HCT116 (cell line): ENCODE measurements at regions not wholly inside any gene's neighbourhood (a gene's known extent, or its start where the extent isn't known, plus 50 kb on each side); places are given as distances from the start of the nearest gene placed in this dataset.

Experiments
- ATAC-seq: fragments of 200-7000 bp; cut with Tn5 transposase; 2 replicates; pipeline ENCODE4 v1.9.1; 2020; ENCODE audit warnings: mild to moderate bottlenecking, moderate library complexity
- BruUV-seq: library from RNA; stranded (reverse); fragments of 400-500 nt; replicated peaks from 2 replicates; lab custom pipeline; 2021; lab: Mats Ljungman, UMichigan
- CTCF ChIA-PET: fragments of 300-600 bp; sonication (Branson Sonifier 250); formaldehyde crosslinking; loops from one replicate; lab custom pipeline; 2021; ENCODE audit warnings: antibody characterized with exemption; lab: Charles Lee
- POLR2A ChIA-PET: fragments of 300-600, 350-600 bp; sonication (Branson Sonifier 250); formaldehyde crosslinking; loops from one replicate; lab custom pipeline; 2021; ENCODE audit warnings: antibody characterized with exemption; lab: Charles Lee
- RAD21 ChIA-PET, 2 experiments: fragments of 300-600 bp; sonication (Branson Sonifier 250); formaldehyde crosslinking; loops; one replicate each; lab custom pipeline; 2023; ENCODE audit warnings: low total read pairs in 2 of 2; ENCODE audit not compliant: uncharacterized antibody in 2 of 2, unreplicated experiment in 2 of 2, low non-redundant PET in 1 of 2; lab: Charles Lee
- DNase-seq: peaks from one replicate; pipeline ENCODE4 v3.0.0-alpha.2; 2010; ENCODE audit warnings: low read depth, low spot score
- H2AFZ ChIP-seq: fragments of 200-600 bp; shearing (Covaris generic), sonication (generic); 2 replicates; pipeline ENCODE4 v1.6.1; 2017; ENCODE audit warnings: low read depth, mixed run types, mixed read lengths, antibody characterized with exemption, low read length; ENCODE audit not compliant: poor library complexity, severe bottlenecking
- H3K27ac ChIP-seq: 2 replicates; pipeline ENCODE4 v1.5.1; 2012; ENCODE audit warnings: low read depth, low read length
- H3K27me3 ChIP-seq: fragments of 200-600 bp; sonication (generic); 2 replicates; pipeline ENCODE4 v1.6.1; 2016; ENCODE audit warnings: mixed run types, low read length, mixed read lengths; ENCODE audit not compliant: insufficient read depth
- H3K36me3 ChIP-seq, 2 experiments: fragments of 200-500 bp in 1 of 2; fragments of 200-600 bp in 1 of 2; sonication (Bioruptor generic) in 1 of 2; sonication (generic) in 1 of 2; 2 replicates each; pipeline versions ENCODE4 v1.5.1 to v1.6.1; 2014 to 2016; ENCODE audit warnings: low read length in 2 of 2, inconsistent platforms in 1 of 2, mixed read lengths in 1 of 2, mixed run types in 1 of 2; ENCODE audit not compliant: insufficient read depth in 2 of 2, control insufficient read depth in 1 of 2
- H3K4me1 ChIP-seq, 2 experiments: fragments of 200-600 bp in 1 of 2; sonication (generic) in 1 of 2; 2 replicates each; pipeline versions ENCODE4 v1.5.1 to v1.6.1; 2012 to 2017; ENCODE audit warnings: low read length in 2 of 2, inconsistent platforms in 1 of 2, mild to moderate bottlenecking in 1 of 2, mixed read lengths in 1 of 2, mixed run types in 1 of 2, moderate library complexity in 1 of 2; ENCODE audit not compliant: insufficient read depth in 2 of 2, control insufficient read depth in 1 of 2
- H3K4me2 ChIP-seq: fragments of 200-600 bp; sonication (generic); 2 replicates; pipeline ENCODE4 v1.6.1; 2017; ENCODE audit warnings: mixed run types, low read length, mixed read lengths
- H3K4me3 ChIP-seq, 2 experiments: fragments of 200-600 bp in 1 of 2; sonication (generic) in 1 of 2; replicated peaks in 1 of 2; 2 replicates each; pipeline ENCODE4 v1.5.1; 2011 to 2016; ENCODE audit warnings: low read length in 2 of 2, control low read depth in 1 of 2, low read depth in 1 of 2, mild to moderate bottlenecking in 1 of 2, mixed read lengths in 1 of 2, mixed run types in 1 of 2
- H3K79me2 ChIP-seq: fragments of 200-600 bp; sonication (generic); 2 replicates; pipeline ENCODE4 v1.6.1; 2017; ENCODE audit warnings: mild to moderate bottlenecking, mixed run types, low read length, moderate library complexity, mixed read lengths; ENCODE audit not compliant: insufficient read depth
- H3K9ac ChIP-seq: fragments of 200-600 bp; sonication (generic); 2 replicates; pipeline ENCODE4 v1.6.1; 2016; ENCODE audit warnings: low read length, mixed read lengths
- H3K9me2 ChIP-seq: fragments of 200-600 bp; sonication (generic), shearing (Covaris generic); 2 replicates; pipeline ENCODE4 v1.6.1; 2017; ENCODE audit warnings: mixed run types, mild to moderate bottlenecking, moderate library complexity; ENCODE audit not compliant: insufficient read depth
- H3K9me3 ChIP-seq, 2 experiments: fragments of 200-500 bp in 1 of 2; fragments of 200-600 bp in 1 of 2; sonication (Bioruptor generic) in 1 of 2; sonication (generic) in 1 of 2; 2 replicates each; pipeline ENCODE4 v1.6.1; 2014 to 2017; ENCODE audit warnings: low read length in 2 of 2, mixed read lengths in 2 of 2, inconsistent platforms in 1 of 2, low read depth in 1 of 2, mild to moderate bottlenecking in 1 of 2, mixed run types in 1 of 2, moderate library complexity in 1 of 2; ENCODE audit not compliant: control insufficient read depth in 1 of 2, insufficient read depth in 1 of 2
- H4K20me1 ChIP-seq: fragments of 200-600 bp; sonication (generic), shearing (Covaris generic); 2 replicates; pipeline ENCODE4 v1.6.1; 2017; ENCODE audit warnings: mixed run types, mild to moderate bottlenecking, moderate library complexity; ENCODE audit not compliant: insufficient read depth
- ATF3 ChIP-seq: IDR thresholded peaks from 2 replicates; pipeline ENCODE4 v1.6.1; 2012
- CBX3 ChIP-seq: IDR thresholded peaks from 2 replicates; pipeline ENCODE4 v1.6.1; 2012; ENCODE audit warnings: low read depth
- CEBPB ChIP-seq: IDR thresholded peaks from 2 replicates; pipeline ENCODE4 v1.6.1; 2012; ENCODE audit warnings: low read depth
- EGR1 ChIP-seq: IDR thresholded peaks from 2 replicates; pipeline ENCODE4 v1.6.1; 2012; ENCODE audit warnings: low read depth
- EZH2 ChIP-seq: fragments of 200-600 bp; sonication (generic); IDR thresholded peaks from 2 replicates; pipeline ENCODE4 v1.6.1; 2017; ENCODE audit warnings: antibody characterized with exemption, mixed run types
- POLR2AphosphoS5 ChIP-seq: IDR thresholded peaks from 2 replicates; pipeline ENCODE4 v1.6.1; 2011; ENCODE audit warnings: mild to moderate bottlenecking, low read depth, low read length, moderate library complexity
- RAD21 ChIP-seq: IDR thresholded peaks from 2 replicates; pipeline ENCODE4 v1.6.1; 2012; ENCODE audit warnings: low read depth, mild to moderate bottlenecking
- REST ChIP-seq: IDR thresholded peaks from 2 replicates; pipeline ENCODE4 v1.6.1; 2012; ENCODE audit warnings: low read depth
- SRF ChIP-seq: IDR thresholded peaks from 2 replicates; pipeline ENCODE4 v1.6.1; 2012; ENCODE audit warnings: low read depth
- TCF7L2 ChIP-seq: IDR thresholded peaks from 2 replicates; pipeline ENCODE4 v1.7.0; 2011; ENCODE audit warnings: borderline replicate concordance, inconsistent platforms; ENCODE audit not compliant: insufficient read depth, insufficient read length; ENCODE audit errors: extremely low read depth
- YY1 ChIP-seq: IDR thresholded peaks from 2 replicates; pipeline ENCODE4 v1.6.1; 2011; ENCODE audit warnings: low read length, low read depth, moderate library complexity, mild to moderate bottlenecking; ENCODE audit not compliant: insufficient replicate concordance; ENCODE audit errors: extremely low read depth
- ZBTB33 ChIP-seq: IDR thresholded peaks from 2 replicates; pipeline ENCODE4 v1.6.1; 2011; ENCODE audit warnings: mild to moderate bottlenecking, low read length, moderate library complexity; ENCODE audit not compliant: insufficient replicate concordance; ENCODE audit errors: extremely low read depth
- ZFX ChIP-seq: fragments of 450-650 bp; IDR thresholded peaks from 2 replicates; pipeline ENCODE4 v1.6.1; 2017
- intact Hi-C: fragments of 100-400 bp; cut with micrococcal nuclease; formaldehyde crosslinking; loops from 2 replicates; pipeline ENCODE4 v1.10.0; 2022

GRCh38 chr12:67193704-67194103 lies 75.5 kb upstream of the CAND1 start:
- Histone ChIP-seq H3K4me3 (no peak overlapping the region), H4K20me1 (no peaks in the 10 kb centered on the region), H3K4me2 (no peak overlapping the region), H3K9ac (no peak overlapping the region), H3K27ac (no peak overlapping the region), H2AFZ (no peak overlapping the region), H3K79me2 (no peaks in the 10 kb centered on the region), H3K9me3 (no peaks in the 10 kb centered on the region), H3K9me2 (no peaks in the 10 kb centered on the region), H3K27me3 (peaks cover 19% of the 10 kb centered on the region; the same call in 1 of the 2 replicates), H3K36me3 (no peaks in the 10 kb centered on the region), H3K4me1 (no peaks in the 10 kb centered on the region)
- ChIA-PET CTCF (no interaction called here), POLR2A (no interaction called here), RAD21 (no interaction called here)
- ATAC-seq, result no peak
- intact Hi-C loops, result no loop called here
- TF ChIP-seq REST (peak; percentile 84), YY1 (no peak)
- no peak for DNase-seq
- BruUV-seq, result no TSS peak

- CTCF ChIA-PET, result no interaction called here
- ATAC-seq, result no peak
- TF ChIP-seq EGR1, result no peak
- TF ChIP-seq CBX3, result no peak
- no peak for TF ChIP-seq RAD21
- no peak for TF ChIP-seq SRF
- no peak for TF ChIP-seq TCF7L2
- TF ChIP-seq ZBTB33, result no peak
- TF ChIP-seq CEBPB, result no peak
- TF ChIP-seq EZH2, result no peak
- no peak for TF ChIP-seq POLR2AphosphoS5
- no peak for TF ChIP-seq ZFX
- TF ChIP-seq YY1, result no peak
- no peak for TF ChIP-seq ATF3
Measured at GRCh38 chr12:67200386-67200785, 68.8 kb upstream of the CAND1 start.

More at GRCh38 chr12:67200386-67200785, 68.8 kb upstream of the CAND1 start:
- Histone ChIP-seq H3K4me3 (no peak overlapping the region), H3K27me3 (peaks cover 48% of the 10 kb centered on the region), H3K9me3 (no peaks in the 10 kb centered on the region), H2AFZ (no peak overlapping the region), H3K27ac (no peak overlapping the region), H4K20me1 (no peaks in the 10 kb centered on the region), H3K9me2 (no peaks in the 10 kb centered on the region), H3K36me3 (no peaks in the 10 kb centered on the region), H3K79me2 (no peaks in the 10 kb centered on the region), H3K9ac (no peak overlapping the region), H3K4me2 (no peak overlapping the region), H3K4me1 (no peaks in the 10 kb centered on the region)
- no peak for DNase-seq
- ChIA-PET RAD21 (no interaction called here), POLR2A (no interaction called here)
- no TSS peak for BruUV-seq
- intact Hi-C loops, result no loop called here
